ENCODE measurements at regions not wholly inside any gene's neighbourhood (a gene's known extent, or its start where the extent isn't known, plus 50 kb on each side); places are given as distances from the start of the nearest gene placed in this dataset.

- no peak for TF ChIP-seq CTCF (IDR thresholded peaks at IDR 0.05)
- no peak for TF ChIP-seq ZFX (IDR thresholded peaks at IDR 0.05; ENCODE audit: borderline replicate concordance)
These were observed 74.2 kb downstream of the LSM5 start for GRCh38 chr7:32415936-32416335.

Data from 22Rv1 (cell line).